ENCODE measurements at regions not wholly inside any gene's neighbourhood (a gene's known extent, or its start where the extent isn't known, plus 50 kb on each side); places are given as distances from the start of the nearest gene placed in this dataset.
"Not testable (repeated sequence)": the region's sequence is repeated elsewhere in the genome, so short reads cannot be mapped to it uniquely, and the experiment has no call there.

- no peak for DNase-seq (ENCODE audit: low spot score)
Observed at GRCh38 chr1:96865731-96866685, 144.4 kb downstream of the PTBP2 start.

DNA sequence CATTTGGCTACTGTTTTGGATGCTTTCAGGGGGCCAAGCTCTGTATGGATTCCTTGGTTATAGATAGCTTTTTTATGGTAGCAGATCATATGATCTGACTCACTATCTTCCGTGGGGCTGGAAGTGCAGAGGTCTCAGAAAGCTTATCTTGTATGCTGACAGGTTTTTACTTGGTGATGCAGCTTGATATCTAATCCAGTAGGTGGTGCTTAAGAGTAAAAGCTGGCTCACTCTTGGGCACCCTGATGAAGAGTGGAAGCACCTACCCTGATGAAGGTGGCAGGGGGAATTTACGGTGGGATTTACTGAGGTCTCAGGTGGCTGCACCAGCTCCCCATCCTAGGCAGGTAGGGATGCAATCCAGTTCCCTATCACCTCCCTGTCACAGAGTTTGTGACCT, 151.2 kb downstream of the PTBP2 start:
- no peak for DNase-seq (ENCODE audit: low spot score)

DNA sequence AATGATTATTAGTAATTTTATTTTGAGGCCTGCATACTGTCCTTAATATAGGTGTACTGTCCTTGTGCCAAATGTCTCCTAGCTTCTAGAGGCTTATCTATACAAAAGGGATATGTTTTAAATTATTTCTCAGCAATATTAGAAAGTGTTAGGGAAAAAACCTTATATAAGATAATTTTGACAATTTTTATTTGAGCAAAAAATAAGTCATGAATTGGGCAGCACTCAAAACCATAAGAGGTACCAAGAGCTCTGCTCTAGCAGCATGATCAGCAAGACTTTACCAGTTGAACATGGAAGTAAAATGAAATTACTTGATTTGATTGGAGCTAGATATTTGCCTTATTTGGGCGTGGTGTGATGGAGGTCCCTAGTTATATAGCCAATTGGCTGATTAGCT, 157.1 kb downstream of the PTBP2 start:
- DNase-seq (ENCODE audit: low spot score) = no peak

DNA sequence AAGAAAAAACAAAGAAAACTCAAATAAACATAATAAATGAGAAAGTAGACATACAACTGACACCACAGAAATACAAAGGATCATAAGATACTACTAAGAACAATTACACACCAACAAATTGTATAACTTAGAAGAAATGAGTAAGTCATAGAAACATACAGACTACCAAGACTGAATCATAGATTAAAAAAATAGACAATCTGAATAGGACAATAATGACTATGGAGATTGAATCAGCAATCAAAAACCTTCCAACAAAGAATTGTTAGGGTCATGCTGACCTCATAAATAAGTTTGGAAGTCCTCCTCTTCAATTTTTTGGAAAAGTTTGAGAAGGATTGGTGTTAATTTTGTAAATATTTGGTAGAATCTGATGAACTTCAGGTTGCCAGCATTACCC, 159.0 kb downstream of the PTBP2 start:
- no peak for DNase-seq (ENCODE audit: low spot score)

DNA sequence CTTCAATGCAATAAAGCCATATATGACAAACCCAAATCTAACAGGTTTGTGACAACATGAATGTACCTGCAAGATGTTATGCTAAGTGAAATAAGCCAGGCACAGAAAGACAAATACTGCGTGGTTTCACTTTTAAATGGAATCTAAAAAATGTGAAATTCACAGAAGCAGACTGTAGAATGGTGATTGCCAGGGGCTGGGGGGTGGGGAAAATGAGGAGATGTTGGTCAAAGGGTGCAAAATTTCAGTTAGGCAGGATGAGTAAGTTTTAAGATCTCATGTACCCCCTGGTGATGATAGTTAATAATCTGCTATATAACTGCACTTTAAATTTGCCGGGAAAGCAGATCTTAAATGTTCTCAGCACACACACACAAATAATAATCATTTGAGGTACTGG, 160.5 kb downstream of the PTBP2 start:
- DNase-seq (ENCODE audit: low spot score) = no peak

DNA sequence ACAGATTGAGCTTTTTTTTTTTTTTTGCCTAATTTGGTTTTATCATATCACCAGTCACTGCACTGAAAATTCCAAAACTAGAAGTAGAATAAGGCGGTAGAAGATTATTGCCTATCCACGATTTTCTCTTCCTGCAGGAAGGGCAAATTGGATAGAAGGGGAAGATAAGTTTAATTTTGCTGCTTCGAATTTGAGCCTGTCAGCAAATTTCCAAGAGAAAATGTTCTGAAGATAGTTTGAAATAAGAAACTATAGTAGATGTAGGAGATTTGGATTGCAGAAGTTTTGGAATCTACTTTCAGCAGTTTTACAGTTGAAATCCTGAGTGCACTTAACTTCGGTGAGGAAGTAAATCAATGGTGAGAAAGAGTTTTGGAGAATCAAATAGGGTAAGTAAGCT, 164.9 kb downstream of the PTBP2 start:
- no peak for DNase-seq (ENCODE audit: low spot score)

DNA sequence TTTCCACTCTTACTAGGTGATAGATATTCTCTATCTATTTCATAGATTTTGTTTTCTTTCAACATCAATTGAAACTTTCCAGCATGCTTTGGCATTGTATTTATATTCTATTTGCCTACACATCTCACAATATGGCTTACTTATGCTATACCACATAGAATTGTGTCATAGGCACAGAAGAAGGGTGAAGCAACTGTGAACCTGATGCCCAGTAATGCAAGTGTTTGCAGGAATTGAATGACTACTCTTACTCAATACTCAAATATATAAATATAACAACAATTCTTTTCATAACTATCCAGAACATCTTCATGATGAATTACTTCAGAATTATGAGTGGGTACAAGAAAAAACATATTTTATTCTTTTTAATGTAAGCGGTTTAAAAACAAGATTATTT, 165.9 kb downstream of the PTBP2 start:
- no peak for DNase-seq (ENCODE audit: low spot score)

- no peak for DNase-seq (ENCODE audit: low spot score)
Observed at GRCh38 chr1:96901783-96902363, 180.3 kb downstream of the PTBP2 start.

DNA sequence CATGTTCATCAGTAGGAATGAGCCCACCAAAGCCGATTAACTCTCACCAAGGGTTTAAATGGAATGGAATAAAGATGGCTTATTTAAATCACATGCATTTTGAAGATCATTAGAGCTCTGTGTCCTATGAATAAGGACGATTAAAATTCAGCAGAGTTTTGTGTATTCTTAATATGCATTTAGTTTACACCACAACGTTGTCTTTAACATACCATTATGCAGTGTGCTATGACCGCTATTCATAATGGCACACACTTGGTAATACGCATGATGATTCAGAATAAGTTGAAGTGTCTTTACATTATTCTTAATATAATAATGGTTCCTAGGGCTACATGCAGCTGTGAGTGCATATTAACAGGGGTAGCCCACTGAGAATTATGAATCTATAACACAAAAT, 190.7 kb downstream of the PTBP2 start:
- DNase-seq (ENCODE audit: low spot score) = no peak

GRCh38 chr1:96915701-96916100, 194.1 kb downstream of the PTBP2 start:
- DNase-seq (ENCODE audit: low spot score) = not testable (repeated sequence)

- no peak for DNase-seq (ENCODE audit: low spot score)
Observed at GRCh38 chr1:96918406-96918805, 196.8 kb downstream of the PTBP2 start.

DNA sequence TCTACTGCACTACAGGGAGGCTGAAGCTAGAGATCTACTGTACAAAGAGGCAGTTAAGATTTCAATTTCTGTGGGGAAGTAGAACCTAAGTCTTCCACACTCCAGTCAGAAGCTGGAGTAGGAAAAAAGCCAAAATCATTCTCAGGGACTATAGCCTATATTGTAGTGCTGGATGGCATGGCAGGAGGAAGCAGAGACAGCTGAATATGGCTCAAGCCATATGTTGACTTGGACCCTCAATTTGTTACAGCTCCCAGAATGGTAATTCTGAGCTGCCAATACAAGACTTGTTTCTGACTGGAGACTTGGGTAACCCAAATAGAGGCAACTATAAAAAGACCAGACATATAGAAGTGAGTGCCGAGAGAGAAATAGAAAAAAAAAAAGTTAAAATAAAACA, 200.6 kb downstream of the PTBP2 start:
- no peak for DNase-seq (ENCODE audit: low spot score)

DNA sequence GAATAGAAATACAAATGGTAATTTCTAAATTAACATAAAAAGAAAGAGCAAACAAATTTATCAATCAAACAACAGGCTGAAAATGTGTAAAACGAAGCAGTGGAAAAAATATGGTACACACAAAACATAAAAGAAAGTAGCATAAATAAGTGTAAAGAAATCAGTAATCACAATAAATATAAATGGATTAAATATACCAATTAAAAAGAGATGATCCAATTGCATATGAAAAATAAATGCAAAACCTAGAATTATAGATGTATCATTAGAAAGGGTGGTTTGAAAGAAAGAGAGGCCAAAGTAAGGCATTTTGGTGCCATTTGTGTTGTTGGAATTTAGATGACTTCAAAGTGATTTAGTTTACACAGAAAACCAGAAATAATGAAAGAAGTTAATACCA, 202.2 kb downstream of the PTBP2 start:
- DNase-seq (ENCODE audit: low spot score) = no peak

- no peak for DNase-seq (ENCODE audit: low spot score)
Observed at GRCh38 chr1:96926176-96926575, 204.6 kb downstream of the PTBP2 start.

GRCh38 chr1:96927125-96927524, 205.5 kb downstream of the PTBP2 start:
- no peak for DNase-seq (ENCODE audit: low spot score)

GRCh38 chr1:96931136-96931535, 209.6 kb downstream of the PTBP2 start:
- DNase-seq (ENCODE audit: low spot score) = no peak

- peak; percentile 5 for DNase-seq (ENCODE audit: low spot score)
Observed at GRCh38 chr1:96934282-96934681, 212.7 kb downstream of the PTBP2 start.

DNA sequence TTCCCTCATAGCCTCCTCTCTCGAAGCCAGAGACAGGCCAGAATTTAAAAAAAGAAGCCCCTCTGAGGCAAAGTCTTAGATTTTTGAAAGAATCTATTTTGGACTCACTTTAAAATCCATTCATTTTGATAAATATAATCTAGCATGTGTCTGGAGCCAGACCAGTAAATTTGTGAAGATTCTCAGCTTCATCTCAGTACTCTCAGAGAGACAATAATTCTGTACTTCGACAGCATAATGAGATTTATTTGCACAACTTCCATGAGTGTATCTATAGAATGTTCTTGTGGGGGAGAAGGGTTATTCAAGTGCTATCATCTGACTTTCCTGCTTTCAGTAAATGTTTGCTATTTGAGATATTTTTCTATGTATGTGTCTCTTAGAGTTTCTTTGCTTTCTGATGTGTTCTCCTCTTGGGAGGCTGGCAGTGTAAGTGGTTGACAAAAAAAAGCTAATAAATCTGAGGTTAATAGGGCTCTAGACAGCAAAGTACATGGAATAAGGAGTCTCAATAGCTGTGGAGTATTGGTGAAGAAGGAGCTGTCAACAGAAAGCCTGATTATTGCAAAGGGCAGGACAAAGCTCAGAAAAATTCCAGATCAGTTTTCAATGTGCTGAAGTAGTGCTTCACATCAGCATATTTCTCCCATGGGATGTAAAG, 223.0 kb downstream of the PTBP2 start:
- no peak for DNase-seq (ENCODE audit: low spot score)

GRCh38 chr1:96945509-96946084, 224.0 kb downstream of the PTBP2 start:
- DNase-seq (ENCODE audit: low spot score) = no peak

GRCh38 chr1:96955307-96956012, 233.9 kb downstream of the PTBP2 start:
- DNase-seq (ENCODE audit: low spot score) = no peak

DNA sequence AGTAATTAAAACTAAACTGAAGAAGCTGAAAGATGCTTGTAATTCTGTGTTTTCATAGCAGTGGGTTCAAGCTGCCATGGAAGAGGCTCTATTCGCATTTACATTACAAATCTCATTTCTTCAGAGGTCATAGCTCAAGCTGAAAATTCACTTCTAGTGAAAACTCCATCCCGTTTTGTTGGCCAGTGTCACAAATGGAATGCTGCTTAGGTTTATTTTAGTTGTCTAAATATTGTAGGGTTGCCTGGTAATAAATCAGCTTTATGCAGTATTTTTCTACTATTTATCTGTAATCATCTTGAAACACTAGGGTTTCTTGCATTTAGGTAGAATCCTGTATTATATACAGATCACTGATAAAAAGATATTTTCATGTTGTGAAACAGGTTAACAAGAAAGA, 240.6 kb downstream of the PTBP2 start:
- no peak for DNase-seq (ENCODE audit: low spot score)

DNA sequence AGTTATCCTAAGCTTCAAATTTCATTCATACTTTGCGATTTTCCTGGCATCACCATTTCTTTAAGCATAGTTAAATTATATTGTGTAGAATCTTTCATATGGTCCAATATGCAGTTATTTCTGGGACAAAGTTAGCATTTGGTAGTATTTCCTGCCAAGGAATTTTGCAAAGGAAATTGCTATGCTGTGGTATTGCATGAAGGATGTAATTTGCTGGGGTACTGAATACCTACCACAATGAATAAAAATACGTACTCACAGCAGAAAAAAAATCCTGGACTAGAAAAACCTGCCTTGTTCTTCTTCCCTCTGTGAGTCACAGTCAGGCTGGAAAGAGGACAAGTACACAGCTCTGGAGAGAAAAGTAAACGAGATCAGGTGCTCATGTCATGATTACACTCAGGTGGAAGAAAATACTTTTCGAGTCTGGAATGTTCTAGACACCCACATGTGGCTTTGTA, 241.2 kb downstream of the PTBP2 start:
- DNase-seq (ENCODE audit: low spot score) = no peak

All from LoVo (cell line).